ENCODE measurements at regions not wholly inside any gene's neighbourhood (a gene's known extent, or its start where the extent isn't known, plus 50 kb on each side); places are given as distances from the start of the nearest gene placed in this dataset.
"Not testable (repeated sequence)": the region's sequence is repeated elsewhere in the genome, so short reads cannot be mapped to it uniquely, and the experiment has no call there.

- Histone ChIP-seq H3K4me3 (no peak overlapping the region), H3K27ac (no peak overlapping the region), H3K9me3 (no peaks in the 10 kb centered on the region), H3K36me3 (no peaks in the 10 kb centered on the region), H3K4me1 (no peaks in the 10 kb centered on the region), H3K27me3 (no peaks in the 10 kb centered on the region)
- TF ChIP-seq, protein P1, sequence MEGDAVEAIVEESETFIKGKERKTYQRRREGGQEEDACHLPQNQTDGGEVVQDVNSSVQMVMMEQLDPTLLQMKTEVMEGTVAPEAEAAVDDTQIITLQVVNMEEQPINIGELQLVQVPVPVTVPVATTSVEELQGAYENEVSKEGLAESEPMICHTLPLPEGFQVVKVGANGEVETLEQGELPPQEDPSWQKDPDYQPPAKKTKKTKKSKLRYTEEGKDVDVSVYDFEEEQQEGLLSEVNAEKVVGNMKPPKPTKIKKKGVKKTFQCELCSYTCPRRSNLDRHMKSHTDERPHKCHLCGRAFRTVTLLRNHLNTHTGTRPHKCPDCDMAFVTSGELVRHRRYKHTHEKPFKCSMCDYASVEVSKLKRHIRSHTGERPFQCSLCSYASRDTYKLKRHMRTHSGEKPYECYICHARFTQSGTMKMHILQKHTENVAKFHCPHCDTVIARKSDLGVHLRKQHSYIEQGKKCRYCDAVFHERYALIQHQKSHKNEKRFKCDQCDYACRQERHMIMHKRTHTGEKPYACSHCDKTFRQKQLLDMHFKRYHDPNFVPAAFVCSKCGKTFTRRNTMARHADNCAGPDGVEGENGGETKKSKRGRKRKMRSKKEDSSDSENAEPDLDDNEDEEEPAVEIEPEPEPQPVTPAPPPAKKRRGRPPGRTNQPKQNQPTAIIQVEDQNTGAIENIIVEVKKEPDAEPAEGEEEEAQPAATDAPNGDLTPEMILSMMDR (IDR thresholded peaks at IDR 0.05), result no peak
- DNase-seq, result no peak
- intact Hi-C loops (cut with DNase I), result no loop called here
- ATAC-seq, result no peak
Observed at GRCh38 chr9:73053543-73053942, 98.1 kb upstream of the ANXA1 start.

DNA sequence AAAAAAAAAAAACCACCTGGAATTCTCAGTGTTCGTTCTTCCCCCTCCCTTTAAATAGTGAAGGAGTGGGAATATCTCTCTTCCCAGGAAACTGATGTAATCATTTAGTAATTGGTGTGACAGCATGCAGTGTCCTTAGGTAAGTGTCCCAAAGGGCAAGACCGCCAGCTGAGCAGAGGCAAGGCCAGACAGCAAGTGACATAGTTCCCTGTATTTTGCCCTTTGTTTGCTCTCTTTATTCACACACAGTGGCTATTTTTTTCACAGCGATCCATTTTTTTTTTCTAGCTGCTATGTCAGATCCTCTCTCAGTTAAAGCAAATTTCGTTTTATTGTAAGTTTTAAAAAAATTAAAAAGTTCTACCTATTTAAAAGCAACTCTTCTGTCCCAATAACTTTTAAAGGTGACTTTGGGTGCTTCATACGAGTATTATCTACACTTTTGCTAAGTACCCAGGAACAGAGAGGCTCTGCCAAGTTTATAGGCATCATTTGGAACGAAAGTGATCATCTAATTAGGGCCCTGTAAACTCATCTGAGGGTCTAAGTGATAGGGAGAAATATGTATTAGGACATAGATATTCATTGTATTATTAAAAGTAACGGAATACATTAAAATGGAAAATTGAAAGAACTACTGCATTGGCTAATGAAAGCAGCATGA, 98.2 kb upstream of the ALDH1A1 start:
- Histone ChIP-seq H3K4me3 (no peak overlapping the region), H3K4me1 (no peaks in the 10 kb centered on the region), H3K27ac (no peak overlapping the region), H3K27me3 (no peaks in the 10 kb centered on the region), H3K36me3 (no peaks in the 10 kb centered on the region), H3K9me3 (no peaks in the 10 kb centered on the region)
- DNase-seq, result no peak
- TF ChIP-seq, protein P1 (IDR thresholded peaks at IDR 0.05), result no peak
- no peak for ATAC-seq
- intact Hi-C loops (cut with DNase I), result no loop called here

GRCh38 chr9:73050065-73050816, 97.4 kb upstream of the ALDH1A1 start:
- TF ChIP-seq, protein P1 (IDR thresholded peaks at IDR 0.05), result peak; percentile 9
- H3K27ac ChIP-seq, result no peak overlapping the region
- ATAC-seq (no peak), DNase-seq (no peak)
- no peaks in the 10 kb centered on the region for H3K4me1 ChIP-seq
- no peak overlapping the region for H3K4me3 ChIP-seq
- no peaks in the 10 kb centered on the region for H3K36me3 ChIP-seq
- intact Hi-C loops (cut with DNase I), result no loop called here
- no peaks in the 10 kb centered on the region for H3K9me3 ChIP-seq
- no peaks in the 10 kb centered on the region for H3K27me3 ChIP-seq

DNA sequence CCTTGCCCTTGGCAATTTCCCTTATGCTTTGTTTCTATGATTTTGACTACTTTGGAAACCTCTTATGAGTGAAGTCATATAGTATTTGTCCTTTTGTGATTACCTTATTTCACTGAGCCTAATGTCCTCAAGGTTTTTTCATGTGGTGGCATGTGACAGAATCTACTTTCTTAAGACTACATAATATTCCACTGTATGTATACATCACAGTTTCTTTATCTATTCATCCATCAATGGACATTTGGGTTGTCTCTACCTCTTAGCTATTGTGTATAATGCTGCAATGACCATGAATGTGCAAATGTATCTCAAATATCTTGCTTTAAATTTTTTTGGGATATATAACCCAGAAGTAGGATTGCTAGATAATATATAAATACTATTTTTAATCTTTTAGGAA, 96.4 kb upstream of the ALDH1A1 start:
- ATAC-seq (no peak), DNase-seq (no peak)
- TF ChIP-seq, protein P1 (IDR thresholded peaks at IDR 0.05), result no peak
- Histone ChIP-seq H3K9me3 (no peaks in the 10 kb centered on the region), H3K27me3 (no peaks in the 10 kb centered on the region), H3K4me1 (no peaks in the 10 kb centered on the region), H3K4me3 (no peak overlapping the region), H3K27ac (no peak overlapping the region), H3K36me3 (no peaks in the 10 kb centered on the region)
- intact Hi-C loops (cut with DNase I), result no loop called here

GRCh38 chr9:73046769-73047168, 93.9 kb upstream of the ALDH1A1 start:
- no peaks in the 10 kb centered on the region for H3K4me1 ChIP-seq
- no peaks in the 10 kb centered on the region for H3K9me3 ChIP-seq
- DNase-seq (no peak), ATAC-seq (no peak)
- no peak overlapping the region for H3K4me3 ChIP-seq
- H3K36me3 ChIP-seq, result no peaks in the 10 kb centered on the region
- no peaks in the 10 kb centered on the region for H3K27me3 ChIP-seq
- no peak overlapping the region for H3K27ac ChIP-seq
- TF ChIP-seq, protein P1 (IDR thresholded peaks at IDR 0.05), result no peak
- intact Hi-C loops (cut with DNase I), result no loop called here

DNA sequence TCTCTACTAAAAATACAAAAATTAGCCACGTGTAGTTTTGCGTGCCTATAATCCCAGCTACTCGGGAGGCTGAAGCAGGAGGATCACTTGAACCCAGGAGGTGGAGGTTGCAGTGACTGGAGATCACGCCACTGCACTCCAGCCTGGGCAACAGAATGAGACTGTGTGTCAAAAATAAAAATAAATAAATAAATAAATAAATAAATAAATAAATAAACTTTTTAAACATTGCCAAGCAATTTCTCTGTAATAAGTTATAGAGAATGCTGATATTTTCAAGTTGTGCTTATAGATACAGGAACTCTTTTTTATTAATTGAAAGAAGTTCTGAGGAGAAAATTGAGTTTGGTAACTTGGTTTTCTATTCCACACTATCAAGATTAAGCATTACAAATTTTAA, 91.9 kb upstream of the ALDH1A1 start:
- H3K4me3 ChIP-seq; H3K27ac ChIP-seq; intact Hi-C loops (cut with DNase I); H3K4me1 ChIP-seq; H3K9me3 ChIP-seq; ATAC-seq; DNase-seq; H3K36me3 ChIP-seq; H3K27me3 ChIP-seq: not testable (repeated sequence)

Data from upper lobe of right lung (tissue), 1 donor.